MM.1S (cell line): ENCODE measurements at regions not wholly inside any gene's neighbourhood (a gene's known extent, or its start where the extent isn't known, plus 50 kb on each side); places are given as distances from the start of the nearest gene placed in this dataset.

ENCODE experiments used
- CTCF ChIP-seq: fragments of 300-600 bp; sonication (generic); IDR thresholded peaks from 2 replicates; pipeline ENCODE4 v1.5.1; 2016; ENCODE audit warnings: antibody characterized with exemption, low read length, mixed read lengths
- EZH2 ChIP-seq: fragments of 300-600 bp; sonication (generic); optimal IDR thresholded peaks from 2 replicates; pipeline ENCODE3; 2017; ENCODE audit warnings: low read depth, mild to moderate bottlenecking, antibody characterized with exemption, low read length, mixed read lengths
- EZH2phosphoT487 ChIP-seq: fragments of 300-600 bp; sonication (generic); IDR thresholded peaks from 2 replicates; pipeline ENCODE4 v1.6.1; 2018; ENCODE audit warnings: antibody characterized with exemption, low read length

GRCh38 chr5:72588640-72589039, 81.4 kb upstream of the ZNF366 start:
- TF ChIP-seq EZH2 (no peak), CTCF (no peak), EZH2phosphoT487 (no peak)
